MV-4-11 (cell line): ENCODE measurements at regions not wholly inside any gene's neighbourhood (a gene's known extent, or its start where the extent isn't known, plus 50 kb on each side); places are given as distances from the start of the nearest gene placed in this dataset.

Experiments
- DNase-seq: peaks from one replicate; lab custom pipeline; 2025; lab: John Stamatoyannopoulos, UW

GRCh38 chr12:24473097-24473496 is 475.8 kb downstream of the BCAT1 start:
- no peak for DNase-seq

GRCh38 chr12:24470050-24470449 is 478.9 kb downstream of the BCAT1 start:
- DNase-seq: peak; percentile 90

GRCh38 chr12:24469089-24469488 is 479.8 kb downstream of the BCAT1 start:
- DNase-seq: no peak

- peak; percentile 50 for DNase-seq
These were observed 481.7 kb downstream of the BCAT1 start for GRCh38 chr12:24467226-24467625.

GRCh38 chr12:24463375-24463774 is 485.5 kb downstream of the BCAT1 start:
- DNase-seq: no peak

- DNase-seq: no peak
These were observed 486.0 kb downstream of the BCAT1 start for GRCh38 chr12:24462946-24463345.

DNA sequence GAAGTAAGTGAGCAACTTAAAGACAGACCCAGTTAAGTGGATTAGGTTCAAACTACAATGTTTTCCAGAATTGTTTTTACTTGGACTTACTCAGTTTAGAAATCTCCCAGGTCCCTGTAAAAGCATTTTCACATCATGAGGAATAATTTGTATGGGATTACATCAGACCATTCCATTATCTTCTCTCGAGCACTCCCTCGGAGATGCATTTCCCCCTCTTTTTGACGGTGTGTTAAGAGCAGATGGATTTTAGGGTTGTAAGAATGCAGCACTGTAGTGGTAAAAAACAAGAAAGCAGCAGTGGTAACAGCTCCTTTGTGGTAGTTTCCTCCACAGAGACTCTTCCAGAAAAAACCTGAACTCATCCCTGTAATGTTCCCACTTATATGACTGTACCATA is 488.4 kb downstream of the BCAT1 start:
- DNase-seq: no peak

DNA sequence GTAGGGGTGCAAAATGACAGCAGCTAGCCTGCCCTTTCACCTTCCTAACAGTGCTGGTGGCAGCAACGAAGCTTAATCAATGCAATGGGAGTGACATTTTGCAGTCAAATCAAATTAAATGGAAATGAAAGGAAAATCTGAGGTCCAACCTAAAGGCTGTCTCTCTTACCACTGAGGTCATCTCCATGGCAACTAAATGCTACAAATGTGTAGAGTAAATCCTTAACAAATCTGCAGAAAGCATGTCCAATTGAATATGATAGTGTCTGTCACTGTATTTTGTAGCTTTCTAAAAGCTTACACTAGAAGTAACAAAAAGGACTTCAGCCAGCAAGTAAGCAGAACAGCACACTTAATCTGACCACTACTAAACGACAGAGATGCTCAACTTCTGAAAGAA is 488.8 kb downstream of the BCAT1 start:
- DNase-seq: no peak

GRCh38 chr12:24455811-24456210 is 493.1 kb downstream of the BCAT1 start:
- DNase-seq: no peak

DNA sequence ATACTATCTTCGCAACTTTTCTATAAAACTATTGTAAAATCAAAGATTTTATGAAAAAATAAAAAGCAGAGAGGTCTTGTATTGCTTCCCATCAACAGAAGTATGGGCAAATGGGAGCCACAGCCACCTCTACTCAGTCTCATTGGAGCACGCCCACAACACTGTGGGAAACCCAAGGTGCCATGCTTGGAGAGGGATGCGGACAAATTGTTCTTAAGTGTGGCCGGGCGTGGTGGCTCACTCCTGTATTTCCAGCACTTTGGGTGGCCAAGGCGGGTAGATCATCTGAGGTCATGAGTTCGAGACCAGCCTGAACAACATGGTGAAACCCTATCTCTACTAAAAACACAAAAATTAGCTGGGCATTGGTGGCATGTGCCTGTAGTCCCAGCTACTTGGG is 498.2 kb upstream of the SOX5 start:
- no peak for DNase-seq

GRCh38 chr12:24446287-24446686 is 496.8 kb upstream of the SOX5 start:
- no peak for DNase-seq

- no peak for DNase-seq
These were observed 495.2 kb upstream of the SOX5 start for GRCh38 chr12:24444634-24445033.

- no peak for DNase-seq
These were observed 492.0 kb upstream of the SOX5 start for GRCh38 chr12:24441458-24441857.

DNA sequence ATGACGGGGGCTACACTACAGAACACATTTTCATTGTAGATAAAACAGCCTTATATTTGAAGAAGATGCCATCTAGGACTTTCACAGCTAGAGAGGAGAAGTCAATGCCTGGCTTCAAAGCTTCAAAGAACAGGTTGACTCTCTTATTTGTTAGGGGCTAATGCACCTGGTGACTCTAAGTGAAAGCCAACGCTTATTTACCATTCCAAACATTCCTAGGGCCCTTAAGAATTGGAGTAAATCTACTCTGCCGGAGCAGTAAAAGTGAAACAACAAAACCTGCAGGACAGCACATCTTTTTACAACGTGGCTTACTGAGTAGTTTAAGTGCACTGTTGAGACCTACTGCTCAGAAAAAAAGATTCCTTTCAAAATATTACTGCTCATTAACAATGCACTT is 487.2 kb upstream of the SOX5 start:
- DNase-seq: no peak

DNA sequence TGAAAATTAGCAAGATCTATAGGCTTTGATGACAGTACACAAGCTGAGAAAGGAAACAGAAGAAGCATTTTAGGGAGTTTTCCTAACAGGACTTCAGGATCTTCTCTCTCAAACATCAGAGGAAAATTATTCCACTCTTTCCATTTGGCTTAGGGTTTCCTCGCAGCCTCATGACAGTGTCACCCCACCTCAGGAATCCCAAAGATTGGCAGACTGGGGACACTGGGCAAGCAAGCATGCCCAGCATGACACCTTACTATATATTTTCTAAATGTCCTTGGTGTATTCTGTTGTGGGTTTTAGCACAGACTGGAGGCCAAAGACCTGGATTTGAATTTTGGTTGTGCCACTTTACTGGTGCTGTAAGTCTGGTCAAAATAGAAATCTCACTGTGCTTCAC is 482.4 kb upstream of the SOX5 start:
- no peak for DNase-seq

GRCh38 chr12:24427776-24428175 is 478.3 kb upstream of the SOX5 start:
- no peak for DNase-seq

GRCh38 chr12:24425601-24425970 is 476.1 kb upstream of the SOX5 start:
- DNase-seq: no peak

DNA sequence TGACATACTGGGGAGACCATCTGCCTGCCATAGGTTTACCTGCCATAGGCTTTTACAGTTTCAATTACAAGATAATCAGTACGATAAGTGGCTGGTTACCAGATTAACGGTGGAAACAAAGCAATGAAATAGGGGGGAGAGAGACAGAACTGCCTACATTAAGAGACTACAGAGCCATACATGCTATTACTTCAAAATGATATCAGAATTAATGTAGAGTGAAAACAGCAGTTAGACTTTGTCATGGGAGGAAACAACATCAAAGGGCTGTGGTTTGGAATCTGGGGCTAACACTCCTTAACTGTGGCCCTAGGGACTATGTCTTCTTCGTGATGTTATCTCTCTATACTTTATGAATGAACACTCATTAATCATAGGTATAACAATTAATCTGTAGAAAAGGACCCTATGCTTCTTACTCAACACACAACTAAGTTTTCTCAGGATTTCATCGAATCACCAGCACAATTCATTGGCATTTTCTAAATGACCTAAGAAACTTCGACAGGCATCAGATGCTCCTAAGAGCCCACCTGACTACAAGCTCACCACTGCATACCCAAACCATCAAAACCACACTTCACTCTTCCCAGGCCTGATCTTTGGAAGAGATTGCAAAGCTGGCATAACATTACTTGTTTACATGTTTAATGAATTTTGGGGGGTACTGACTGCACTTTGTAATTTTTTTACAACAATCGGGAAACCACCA is 475.6 kb upstream of the SOX5 start:
- DNase-seq: no peak

DNA sequence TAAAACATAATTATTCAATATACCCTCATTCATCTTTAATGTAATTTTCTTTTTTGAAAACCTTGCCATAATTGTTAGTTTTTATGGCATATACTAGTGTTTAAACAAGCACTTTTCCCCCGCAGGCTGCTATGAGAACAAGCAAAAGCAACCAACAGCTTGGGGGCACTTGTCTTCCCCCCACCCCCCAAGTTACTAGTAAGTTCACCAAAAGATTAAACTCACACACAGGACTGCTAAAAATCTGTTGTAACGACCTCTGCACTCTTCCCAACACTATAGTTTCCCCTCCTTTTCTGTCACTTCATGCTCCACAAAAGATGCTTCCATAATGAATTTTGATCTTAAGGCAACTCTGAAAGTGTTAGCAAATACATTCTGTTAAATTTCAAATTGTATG is 474.9 kb upstream of the SOX5 start:
- no peak for DNase-seq

GRCh38 chr12:24423611-24424010 is 474.1 kb upstream of the SOX5 start:
- DNase-seq: no peak

DNA sequence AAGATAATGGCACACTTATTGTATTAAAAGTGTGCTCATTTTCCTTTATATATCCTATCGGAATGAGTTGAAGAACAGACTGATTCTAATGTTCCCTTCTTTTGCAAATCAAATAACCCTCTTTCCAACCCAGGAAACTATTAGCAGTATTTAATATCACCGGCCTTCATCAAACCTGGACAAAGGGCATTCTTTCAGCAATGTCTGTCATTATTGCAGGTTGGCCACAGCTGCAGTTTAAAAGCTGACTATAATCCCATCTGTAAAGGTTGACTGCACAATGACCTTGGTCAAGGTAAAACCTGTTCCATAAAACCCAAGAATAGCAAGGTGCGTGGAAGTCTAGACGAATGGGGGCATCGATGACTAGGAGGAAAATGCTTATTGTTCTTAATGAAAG is 472.3 kb upstream of the SOX5 start:
- DNase-seq: no peak

GRCh38 chr12:24418157-24418556 is 468.7 kb upstream of the SOX5 start:
- no peak for DNase-seq

DNA sequence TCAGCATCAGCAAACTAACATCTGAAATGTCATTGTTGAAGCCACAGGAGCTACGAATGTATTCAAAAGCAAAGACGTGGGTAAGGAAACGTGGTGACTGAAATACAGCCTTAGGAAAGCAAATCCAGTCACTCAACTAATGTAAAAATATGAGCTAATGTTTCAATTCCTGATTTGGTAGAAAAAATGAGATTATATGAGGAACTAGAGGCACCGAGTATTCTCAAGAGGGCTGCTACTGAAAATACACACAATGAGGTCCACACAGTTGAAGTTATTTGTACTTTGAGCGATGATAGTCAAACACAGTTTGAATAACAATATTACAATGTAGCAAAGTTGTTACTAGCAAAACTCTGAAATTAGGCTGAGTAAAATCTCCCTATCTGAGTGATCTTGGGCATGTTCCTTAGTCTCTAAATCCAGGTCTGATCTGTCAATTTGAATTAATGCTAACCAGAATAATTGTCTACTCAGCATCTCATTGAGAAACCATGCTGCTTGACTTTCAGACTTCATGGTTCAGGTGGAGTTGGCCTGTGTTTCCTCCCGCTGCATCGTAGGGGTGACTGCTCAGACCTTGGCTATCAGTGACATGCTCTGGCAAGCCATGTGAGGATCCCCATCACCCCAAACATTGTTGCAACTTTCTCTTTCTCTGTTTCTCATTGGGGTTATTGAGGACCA is 467.1 kb upstream of the SOX5 start:
- peak; percentile 59 for DNase-seq

DNA sequence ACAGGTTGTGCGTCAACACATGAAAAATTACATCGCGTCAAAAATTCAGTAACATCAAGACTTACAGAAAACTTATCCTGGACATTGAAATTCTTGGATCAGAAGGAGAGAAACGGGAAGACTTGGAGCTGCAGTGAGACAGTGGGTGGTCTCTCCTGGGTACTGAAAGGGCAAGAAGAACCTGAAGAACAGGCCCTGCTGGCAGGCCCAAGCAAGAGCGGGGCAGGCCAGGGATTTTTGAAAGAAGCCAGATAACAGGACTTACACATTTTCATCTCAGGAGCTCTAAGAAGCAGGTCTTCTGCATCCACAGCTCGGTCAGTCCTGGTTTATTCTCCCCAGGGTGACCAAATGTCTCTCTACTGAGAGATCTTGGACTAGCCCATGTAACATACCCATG is 466.5 kb upstream of the SOX5 start:
- no peak for DNase-seq
